Tibial nerve (tissue), 4 donors: ENCODE measurements at regions not wholly inside any gene's neighbourhood (a gene's known extent, or its start where the extent isn't known, plus 50 kb on each side); places are given as distances from the start of the nearest gene placed in this dataset.

Experiments used
- DNase-seq, 2 donors: peaks; one replicate each; pipeline ENCODE4 v3.0.0-alpha.2; 2019; ENCODE audit warnings: low spot score in 2 of 2
- H3K27ac ChIP-seq, 4 donors: fragments of 200-600 bp; sonication (generic) in 3 of 4; one replicate each; pipeline ENCODE4 v1.5.1; 2017 to 2019; ENCODE audit warnings: mild to moderate bottlenecking in 1 of 4
- H3K27me3 ChIP-seq, 2 donors: fragments of 200-600 bp; sonication (generic) in 1 of 2; one replicate each; pipeline versions ENCODE4 v1.5.1 to v1.6.0; 2017 to 2019
- H3K36me3 ChIP-seq, 3 donors: fragments of 200-600 bp; sonication (generic); one replicate each; pipeline ENCODE4 v1.5.1; 2018 to 2019
- H3K4me1 ChIP-seq, 4 donors: fragments of 200-600 bp; sonication (generic) in 3 of 4; one replicate each; pipeline ENCODE4 v1.5.1; 2017 to 2019
- H3K4me3 ChIP-seq, 4 donors: fragments of 200-600 bp; sonication (generic) in 3 of 4; one replicate each; pipeline ENCODE4 v1.5.1; 2017 to 2019; ENCODE audit warnings: mild to moderate bottlenecking in 1 of 4, moderate library complexity in 1 of 4
- H3K9me3 ChIP-seq, 4 donors: fragments of 200-600 bp; sonication (generic) in 3 of 4; one replicate each; pipeline ENCODE4 v1.5.1; 2017 to 2019
- EP300 ChIP-seq, 2 donors: sonication (generic); formaldehyde crosslinking; IDR thresholded peaks; one replicate each; pipeline ENCODE4 v1.6.1; 2017; ENCODE audit warnings: antibody characterized with exemption in 2 of 2, mild to moderate bottlenecking in 1 of 2
- POLR2A ChIP-seq, 2 donors: fragments of 450-650 bp; IDR thresholded peaks; one replicate each; pipeline ENCODE4 v1.6.1; 2017; ENCODE audit warnings: antibody characterized with exemption in 2 of 2, mild to moderate bottlenecking in 2 of 2, moderate library complexity in 2 of 2
- WGBS, 2 donors: methylation state at CpG; one replicate each; pipeline ENCODE4 v1.1.5; 2018; 5-methylcytosine and 5-hydroxymethylcytosine counted together
- TF ChIP-seq, protein P1 (sequence below), 5 experiments: fragments of 200-600 bp in 3 of 5; fragments of 450-650 bp in 2 of 5; sonication (generic) in 3 of 5; IDR thresholded peaks; one replicate each; pipeline ENCODE4 v1.5.1; 2016 to 2019; ENCODE audit warnings: antibody characterized with exemption in 5 of 5, mild to moderate bottlenecking in 3 of 5, moderate library complexity in 2 of 5

DNA sequence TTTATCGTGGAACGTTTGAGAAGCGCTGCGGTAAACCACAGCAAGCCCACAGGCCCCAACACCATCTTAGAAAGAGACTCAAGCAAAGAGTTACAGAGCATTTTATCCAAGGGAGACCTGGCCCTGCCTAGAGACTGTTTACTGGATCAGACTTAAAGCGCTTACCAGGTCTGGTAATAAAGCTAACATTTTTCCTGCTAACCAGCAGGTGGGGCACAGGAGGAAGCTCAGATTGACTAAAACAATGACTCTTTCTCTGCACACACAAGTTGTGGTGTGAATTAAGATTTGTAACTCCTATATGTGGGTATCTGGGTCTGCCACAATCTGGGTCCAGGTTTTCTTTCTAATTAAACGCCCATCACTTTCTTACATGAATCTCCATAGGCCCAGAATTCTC lies 136.5 kb upstream of the ETS2 start:
- Histone ChIP-seq H3K4me3 (no peak overlapping the region), H3K27ac (no peak overlapping the region), H3K4me1 (peaks cover 0 to 7% (median 0%) of the 10 kb centered on the region in 4 donors), H3K27me3 (peaks cover 0 to 9% of the 10 kb centered on the region in 2 donors), H3K36me3 (no peaks in the 10 kb centered on the region), H3K9me3 (no peaks in the 10 kb centered on the region)
- WGBS, 2 donors, result 85 to 87% methylated on average over 6 of the region's 6 CpGs
- no peak for DNase-seq
- no peak for TF ChIP-seq POLR2A (IDR thresholded peaks at IDR 0.05)
- TF ChIP-seq EP300 (IDR thresholded peaks at IDR 0.05), result no peak
- TF ChIP-seq, protein P1, sequence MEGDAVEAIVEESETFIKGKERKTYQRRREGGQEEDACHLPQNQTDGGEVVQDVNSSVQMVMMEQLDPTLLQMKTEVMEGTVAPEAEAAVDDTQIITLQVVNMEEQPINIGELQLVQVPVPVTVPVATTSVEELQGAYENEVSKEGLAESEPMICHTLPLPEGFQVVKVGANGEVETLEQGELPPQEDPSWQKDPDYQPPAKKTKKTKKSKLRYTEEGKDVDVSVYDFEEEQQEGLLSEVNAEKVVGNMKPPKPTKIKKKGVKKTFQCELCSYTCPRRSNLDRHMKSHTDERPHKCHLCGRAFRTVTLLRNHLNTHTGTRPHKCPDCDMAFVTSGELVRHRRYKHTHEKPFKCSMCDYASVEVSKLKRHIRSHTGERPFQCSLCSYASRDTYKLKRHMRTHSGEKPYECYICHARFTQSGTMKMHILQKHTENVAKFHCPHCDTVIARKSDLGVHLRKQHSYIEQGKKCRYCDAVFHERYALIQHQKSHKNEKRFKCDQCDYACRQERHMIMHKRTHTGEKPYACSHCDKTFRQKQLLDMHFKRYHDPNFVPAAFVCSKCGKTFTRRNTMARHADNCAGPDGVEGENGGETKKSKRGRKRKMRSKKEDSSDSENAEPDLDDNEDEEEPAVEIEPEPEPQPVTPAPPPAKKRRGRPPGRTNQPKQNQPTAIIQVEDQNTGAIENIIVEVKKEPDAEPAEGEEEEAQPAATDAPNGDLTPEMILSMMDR (IDR thresholded peaks at IDR 0.05), result no peak

DNA sequence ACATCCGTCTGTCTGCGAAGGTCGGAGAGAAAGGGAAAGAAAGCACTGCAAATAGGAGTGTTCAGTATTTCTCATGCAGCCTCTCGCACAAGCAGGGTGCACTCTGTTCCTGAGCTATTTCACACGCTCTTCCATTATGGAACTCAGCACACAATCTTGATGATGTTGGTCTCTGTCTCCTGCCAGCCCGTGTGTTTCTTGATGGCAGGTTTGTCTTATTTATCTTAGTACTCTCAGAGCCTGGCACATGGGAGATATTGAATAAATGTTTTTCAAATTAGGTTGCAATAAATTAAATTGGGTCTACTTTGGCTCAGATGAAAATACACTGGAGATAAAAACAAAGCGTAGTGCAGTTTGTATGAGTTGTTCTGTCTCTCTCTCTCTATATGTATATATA lies 134.9 kb upstream of the ETS2 start:
- TF ChIP-seq POLR2A (IDR thresholded peaks at IDR 0.05) (no peak), EP300 (IDR thresholded peaks at IDR 0.05) (no peak)
- TF ChIP-seq, protein P1 (IDR thresholded peaks at IDR 0.05), result no peak
- H3K27ac ChIP-seq, result no peak overlapping the region

DNA sequence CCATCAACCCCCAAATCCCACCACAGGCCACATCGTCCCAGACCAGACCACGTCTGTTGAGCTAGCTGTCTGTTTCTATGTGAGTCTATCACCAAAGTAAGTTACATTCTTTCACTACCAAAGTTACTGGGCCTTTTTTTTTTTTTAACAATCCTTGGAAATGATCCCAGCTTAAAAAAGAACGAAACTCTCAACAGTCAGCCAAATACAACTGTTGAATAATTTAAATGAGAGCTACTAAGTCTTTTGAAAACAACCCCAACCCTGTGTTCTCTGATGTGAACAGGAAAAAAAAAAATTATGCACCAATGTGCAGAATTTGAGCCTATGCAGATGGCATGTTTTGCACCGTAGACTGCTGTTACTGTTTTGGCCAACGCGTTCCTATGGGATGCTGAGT lies 134.0 kb upstream of the ETS2 start:
- Histone ChIP-seq H3K27ac (no peak overlapping the region), H3K4me3 (no peak overlapping the region), H3K4me1 (peaks cover 0 to 7% (median 0%) of the 10 kb centered on the region in 4 donors), H3K9me3 (no peaks in the 10 kb centered on the region), H3K27me3 (peaks cover 0 to 13% of the 10 kb centered on the region in 2 donors), H3K36me3 (no peaks in the 10 kb centered on the region)
- WGBS, 2 donors, result 21 to 22% methylated on average over 6 of the region's 6 CpGs
- TF ChIP-seq, protein P1 (IDR thresholded peaks at IDR 0.05), result no peak
- TF ChIP-seq POLR2A (IDR thresholded peaks at IDR 0.05) (no peak), EP300 (IDR thresholded peaks at IDR 0.05) (no peak)
- no peak for DNase-seq

More for the DNA sequence above, 134.9 kb upstream of the ETS2 start:
- Histone ChIP-seq H3K4me3 (no peak overlapping the region), H3K36me3 (no peaks in the 10 kb centered on the region), H3K4me1 (peaks cover 0 to 7% (median 0%) of the 10 kb centered on the region in 4 donors), H3K9me3 (no peaks in the 10 kb centered on the region), H3K27me3 (peaks cover 0 to 13% of the 10 kb centered on the region in 2 donors)
- DNase-seq, result no peak
- 88 to 93% methylated on average over 7 of the region's 7 CpGs for WGBS, 2 donors

DNA sequence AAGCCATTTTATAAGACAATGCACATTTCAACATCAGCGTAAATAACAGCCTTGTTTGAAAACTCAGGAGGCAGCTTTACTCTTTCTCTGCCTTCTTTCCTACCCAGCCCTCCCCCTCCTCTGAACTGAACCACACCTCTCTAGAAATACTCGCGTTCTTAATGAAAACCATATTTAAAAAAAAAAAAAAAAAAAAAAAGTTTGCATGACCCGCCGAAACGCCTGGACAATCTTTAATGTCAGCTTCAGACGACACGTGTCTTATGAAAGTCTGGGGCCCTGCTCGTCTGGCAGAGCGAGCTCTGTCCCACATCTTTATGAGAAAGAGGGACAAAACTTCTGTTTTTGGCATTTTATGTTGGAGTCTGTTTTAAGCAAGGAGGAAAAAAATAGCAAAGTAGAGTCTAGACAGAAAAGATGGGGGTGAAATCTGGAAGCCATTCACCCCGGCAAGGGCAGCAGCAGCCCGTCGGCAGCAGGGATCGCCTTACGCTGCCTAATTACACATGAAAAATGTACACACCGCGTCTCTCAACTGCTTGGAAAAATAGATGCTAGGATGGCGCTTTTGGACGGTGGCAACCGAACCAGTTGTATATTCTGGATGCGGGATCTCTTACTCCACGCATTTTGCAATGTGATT lies 130.4 kb upstream of the ETS2 start:
- no peak for TF ChIP-seq EP300 (IDR thresholded peaks at IDR 0.05)
- TF ChIP-seq POLR2A (IDR thresholded peaks at IDR 0.05), result no peak
- TF ChIP-seq, protein P1 (IDR thresholded peaks at IDR 0.05), result no peak
- no peak overlapping the region for H3K4me3 ChIP-seq
- peaks cover 0 to 13% of the 10 kb centered on the region in 2 donors for H3K27me3 ChIP-seq
- 57 to 58% methylated on average over 22 of the region's 22 CpGs for WGBS, 2 donors
- DNase-seq, result no peak
- no peak overlapping the region for H3K27ac ChIP-seq
- peaks cover 0 to 12% (median 0%) of the 10 kb centered on the region in 4 donors for H3K4me1 ChIP-seq
- H3K36me3 ChIP-seq, result no peaks in the 10 kb centered on the region
- H3K9me3 ChIP-seq, result no peaks in the 10 kb centered on the region

DNA sequence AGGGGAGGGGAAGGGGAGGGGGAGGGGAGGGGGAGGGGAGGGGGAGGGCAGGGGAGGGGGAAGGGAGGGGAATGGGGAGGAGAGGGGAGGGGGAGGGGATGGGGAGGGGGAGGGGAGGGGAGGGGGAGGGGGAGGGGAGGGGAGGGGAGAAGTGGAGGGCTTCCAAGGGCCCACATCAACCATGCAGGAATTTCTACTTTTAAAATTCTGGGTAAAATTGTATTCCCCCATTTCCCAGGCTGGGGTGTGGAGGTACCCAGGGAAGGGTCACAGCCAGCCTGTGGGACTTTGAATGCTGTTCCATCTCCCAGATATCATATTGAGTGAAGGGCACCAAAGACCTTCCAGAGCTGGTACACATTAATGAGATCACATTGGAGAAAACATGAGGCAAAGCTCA lies 126.9 kb upstream of the ETS2 start:
- no peak for DNase-seq
- H3K27me3 ChIP-seq, result peaks cover 0 to 13% of the 10 kb centered on the region in 2 donors
- H3K4me1 ChIP-seq, result peaks cover 0 to 5% (median 0%) of the 10 kb centered on the region in 4 donors
- TF ChIP-seq, protein P1 (IDR thresholded peaks at IDR 0.05), result no peak
- H3K27ac ChIP-seq, result no peak overlapping the region
- H3K36me3 ChIP-seq, result no peaks in the 10 kb centered on the region
- no peak overlapping the region for H3K4me3 ChIP-seq
- H3K9me3 ChIP-seq, result peaks cover 0 to 4% (median 0%) of the 10 kb centered on the region in 4 donors
